ENCODE measurements at regions not wholly inside any gene's neighbourhood (a gene's known extent, or its start where the extent isn't known, plus 50 kb on each side); places are given as distances from the start of the nearest gene placed in this dataset.

GRCh38 chr2:125535089-125535488, 1120.9 kb upstream of the GYPC start:
- no peak for DNase-seq

- no peak for DNase-seq
Observed at GRCh38 chr2:125543968-125544514, 1111.9 kb upstream of the GYPC start.

DNA sequence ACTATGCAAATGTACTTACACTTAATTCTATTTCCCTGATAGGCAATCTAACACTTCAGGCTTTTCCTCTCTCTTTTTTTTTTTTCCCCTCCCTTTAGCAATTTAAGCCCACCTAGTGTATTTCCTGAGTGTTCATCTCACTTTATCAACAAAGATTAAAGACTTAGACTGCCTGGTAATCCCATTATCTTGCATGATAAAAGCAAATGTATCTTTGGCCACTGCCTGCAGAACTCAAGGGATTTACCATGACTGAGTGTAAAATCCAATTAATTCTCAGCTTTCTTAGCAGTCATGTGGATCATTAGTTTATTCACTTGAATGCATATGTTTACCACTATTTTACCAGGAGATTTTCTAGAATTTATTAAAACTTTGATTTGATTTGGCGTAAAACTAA, 1102.2 kb upstream of the GYPC start:
- no peak for DNase-seq

GRCh38 chr2:125554956-125555355, 1101.0 kb upstream of the GYPC start:
- no peak for DNase-seq

- no peak for DNase-seq
Observed at GRCh38 chr2:125559186-125559585, 1096.8 kb upstream of the GYPC start.

DNA sequence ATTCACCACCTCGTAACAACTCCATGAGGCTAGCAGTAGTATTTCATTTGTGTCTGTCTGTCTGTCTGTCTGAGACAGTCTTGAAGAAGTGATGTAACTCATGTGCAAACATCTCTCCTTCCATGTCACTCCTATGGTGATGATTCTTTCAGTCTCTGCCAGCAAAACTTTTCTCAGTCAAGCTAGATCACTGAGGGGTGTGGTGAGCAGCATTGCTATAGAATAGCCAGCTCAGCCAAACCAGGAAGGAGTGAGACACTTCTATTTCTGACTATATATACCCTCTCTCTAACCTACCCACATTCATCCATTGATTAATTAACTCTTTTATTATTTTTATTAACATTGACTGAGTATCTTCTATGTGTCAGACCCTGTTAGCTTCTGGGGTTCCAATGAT, 1095.1 kb upstream of the GYPC start:
- DNase-seq, result no peak

DNA sequence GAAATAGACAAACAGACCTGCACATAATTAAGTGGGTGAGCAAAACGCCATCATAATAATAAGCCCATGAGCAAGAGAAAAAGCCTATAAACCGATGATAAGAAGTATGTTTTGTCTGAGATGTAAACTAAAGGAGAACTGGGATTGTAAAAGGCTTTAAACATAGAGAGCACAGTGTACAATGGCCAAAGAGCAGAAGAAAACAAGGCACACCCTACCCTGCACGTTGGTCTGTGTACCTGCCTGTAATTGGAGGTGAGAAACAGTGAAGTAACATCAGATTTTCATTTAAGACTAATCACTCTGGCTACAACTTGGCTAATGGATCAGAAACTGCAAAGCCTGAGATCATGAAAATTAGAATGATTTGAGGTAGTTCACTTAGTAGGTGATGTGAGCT, 1094.7 kb upstream of the GYPC start:
- DNase-seq, result no peak

DNA sequence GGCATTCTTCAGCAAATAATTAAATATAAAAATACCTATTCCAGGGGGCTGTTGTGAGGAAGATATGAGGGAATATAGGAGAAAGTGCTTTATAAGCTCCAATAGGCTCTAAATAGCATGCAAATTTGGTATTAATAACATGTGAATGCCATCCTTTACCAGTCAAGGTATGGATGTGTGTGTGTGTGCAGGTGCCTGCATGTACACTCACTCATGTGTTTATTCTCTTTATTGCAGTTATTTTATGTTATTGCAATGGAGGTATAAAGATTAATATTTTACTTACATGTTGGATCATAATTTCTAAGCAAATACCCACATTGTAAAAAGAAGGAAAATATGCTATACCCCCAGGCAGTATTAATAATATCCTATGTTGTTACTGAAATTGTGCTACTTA, 1093.0 kb upstream of the GYPC start:
- DNase-seq, result no peak

- DNase-seq, result no peak
Observed at GRCh38 chr2:125564471-125564870, 1091.5 kb upstream of the GYPC start.

DNA sequence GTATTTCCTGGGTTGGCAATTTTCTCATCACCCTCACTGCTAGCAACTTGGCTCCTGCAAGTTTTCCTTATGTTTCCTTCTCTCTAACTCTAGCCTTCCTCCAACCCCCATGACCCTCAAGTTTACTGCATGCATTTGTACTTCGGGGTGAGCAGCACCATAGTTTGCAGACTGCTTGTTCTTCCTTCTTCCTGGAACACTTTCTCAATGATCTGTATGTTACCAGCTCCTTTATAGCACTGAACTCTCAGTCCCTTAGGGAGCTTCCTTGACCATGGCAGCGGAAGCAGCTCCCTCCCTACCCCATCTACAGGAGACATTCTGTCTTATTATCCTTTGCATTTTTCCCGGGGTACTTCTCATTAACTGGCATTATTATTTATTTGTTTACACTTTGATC, 1089.5 kb upstream of the GYPC start:
- no peak for DNase-seq

DNA sequence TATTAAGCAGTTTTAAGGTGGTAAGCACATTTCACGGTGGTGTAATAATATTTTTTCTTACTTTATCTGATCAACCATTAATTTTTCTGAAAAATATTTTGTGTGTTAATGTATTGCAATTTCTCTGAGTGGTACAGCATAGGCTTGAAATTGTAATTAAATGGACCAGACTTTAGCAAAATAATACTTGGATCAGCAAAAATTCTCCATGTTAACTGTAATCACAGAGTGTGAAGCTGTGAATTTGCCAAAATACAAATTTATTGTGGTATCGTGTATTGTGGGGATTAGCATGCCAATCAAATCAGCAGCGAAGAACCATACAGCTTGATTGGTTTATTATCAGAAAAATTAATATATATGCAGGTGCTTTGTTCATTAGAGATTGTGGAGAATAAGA, 1088.9 kb upstream of the GYPC start:
- DNase-seq, result no peak

- no peak for DNase-seq
Observed at GRCh38 chr2:125572660-125573059, 1083.3 kb upstream of the GYPC start.

- DNase-seq, result no peak
Observed at GRCh38 chr2:125573432-125573831, 1082.5 kb upstream of the GYPC start.

DNA sequence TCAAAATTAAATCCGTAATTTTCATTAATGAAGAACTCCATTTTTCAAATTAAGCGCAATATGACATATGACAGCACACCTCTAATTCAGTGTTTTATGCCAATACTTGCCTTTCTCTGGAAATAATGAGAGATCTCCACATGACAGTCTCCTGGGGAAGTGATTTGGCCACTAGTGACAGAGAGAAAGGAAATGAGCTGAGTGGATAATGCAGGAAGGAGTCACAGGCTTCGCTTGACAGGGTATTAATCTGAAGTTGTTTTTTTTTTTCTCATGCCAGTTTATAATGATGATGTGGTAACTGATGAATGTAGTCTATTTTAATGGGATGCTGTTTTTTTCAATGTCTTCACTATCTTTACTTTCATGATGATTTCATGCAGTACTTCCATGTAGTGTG, 1079.4 kb upstream of the GYPC start:
- DNase-seq, result no peak

DNA sequence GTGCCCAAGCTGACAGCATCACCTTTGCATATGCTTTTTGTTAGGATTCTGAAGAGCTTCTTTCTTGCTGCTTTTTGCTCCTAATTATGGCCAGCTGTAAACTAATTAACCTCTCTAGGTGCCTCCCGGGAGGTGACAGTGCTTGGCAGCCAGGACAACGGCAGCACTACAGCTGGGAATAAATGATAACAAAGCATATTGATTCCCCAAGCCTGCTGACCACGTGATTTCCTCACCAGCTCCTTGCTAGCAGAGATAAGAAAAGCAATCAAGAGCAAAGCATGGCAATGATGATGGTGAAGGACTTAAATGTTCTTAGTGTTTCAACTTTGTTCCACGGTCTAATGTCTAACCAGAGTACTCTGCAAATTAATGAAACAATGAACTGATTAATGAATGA, 1074.4 kb upstream of the GYPC start:
- no peak for DNase-seq

- DNase-seq, result no peak
Observed at GRCh38 chr2:125582516-125582915, 1073.4 kb upstream of the GYPC start.

DNA sequence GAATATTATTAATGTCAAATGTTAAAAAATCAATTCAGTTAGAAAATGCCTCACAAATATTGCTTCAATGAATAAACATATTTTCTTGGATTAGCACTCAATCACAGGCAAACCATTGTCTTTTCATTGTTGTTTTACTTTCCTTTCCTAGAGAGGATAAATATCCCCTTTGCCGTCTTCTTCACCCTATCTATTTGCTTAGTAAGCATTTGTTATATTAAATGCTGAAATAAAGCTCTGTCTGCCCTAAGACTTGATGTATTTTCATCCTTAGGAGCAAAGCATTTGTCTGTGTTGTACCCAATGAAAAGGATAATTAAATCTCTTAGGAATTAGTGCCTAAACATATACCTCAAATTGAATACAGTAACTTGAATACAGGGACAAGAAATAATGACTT, 1071.2 kb upstream of the GYPC start:
- DNase-seq, result no peak

DNA sequence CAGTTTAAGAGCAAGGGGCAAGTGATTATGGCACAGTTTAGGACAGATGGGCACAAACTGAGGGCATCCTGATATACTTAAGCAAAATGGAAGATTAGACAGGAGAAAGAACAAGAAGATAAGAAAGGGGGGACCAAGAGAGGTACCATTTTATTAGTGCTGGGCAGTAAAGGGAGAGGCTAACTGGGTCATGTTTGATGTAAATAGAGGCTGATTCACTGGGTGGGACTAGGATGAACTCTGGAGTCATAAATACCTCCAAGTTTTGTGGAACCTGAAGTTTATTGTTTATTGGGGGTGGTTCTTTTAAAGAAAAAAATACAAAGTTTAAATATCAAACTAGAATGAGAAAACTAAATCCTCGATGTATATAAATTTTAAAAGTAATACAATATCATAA, 1067.2 kb upstream of the GYPC start:
- no peak for DNase-seq

- DNase-seq, result no peak
Observed at GRCh38 chr2:125591954-125592353, 1064.0 kb upstream of the GYPC start.

- no peak for DNase-seq
Observed at GRCh38 chr2:125593036-125593435, 1062.9 kb upstream of the GYPC start.

- no peak for DNase-seq
Observed at GRCh38 chr2:125596612-125597011, 1059.3 kb upstream of the GYPC start.

- DNase-seq, result no peak
Observed at GRCh38 chr2:125615438-125615837, 1040.5 kb upstream of the GYPC start.

DNA sequence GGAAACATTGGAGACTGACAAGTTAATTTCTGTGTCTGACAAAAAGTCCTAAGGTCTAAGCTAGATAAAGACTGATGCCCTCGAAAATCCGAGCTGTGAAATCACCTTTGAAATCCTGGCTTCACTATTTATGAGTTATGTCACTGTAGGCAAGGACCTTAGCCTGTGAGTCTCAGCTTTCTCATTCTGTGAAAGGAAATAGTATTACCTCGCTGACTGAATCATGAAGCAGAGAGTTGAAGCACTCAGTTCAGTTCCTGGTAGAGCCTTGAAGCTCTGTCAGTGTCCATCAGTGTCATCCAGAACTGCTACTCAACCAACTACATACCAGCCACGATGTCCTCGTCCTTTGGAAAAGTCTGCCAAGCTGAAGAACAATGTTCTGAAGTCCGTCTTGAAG, 1025.6 kb upstream of the GYPC start:
- no peak for DNase-seq

- no peak for DNase-seq
Observed at GRCh38 chr2:125634662-125635061, 1021.3 kb upstream of the GYPC start.

DNA sequence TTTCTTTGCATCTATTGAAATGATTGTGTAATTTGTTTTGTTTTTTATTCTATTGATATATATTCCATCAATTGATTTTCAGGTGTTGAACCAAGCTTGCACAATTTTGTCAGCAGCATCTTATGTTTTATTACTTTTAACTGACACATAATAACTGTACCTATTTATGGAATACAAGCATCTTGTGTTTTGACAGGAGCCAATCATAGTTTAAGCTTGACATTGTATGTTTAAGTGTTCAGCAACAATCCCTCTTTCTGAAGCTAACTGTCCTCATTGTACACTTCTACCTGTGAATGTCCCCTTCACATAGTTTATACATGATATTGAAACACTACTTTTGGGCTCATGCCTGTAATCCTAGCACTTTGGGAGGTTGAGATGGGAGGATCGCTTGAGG, 1017.6 kb upstream of the GYPC start:
- DNase-seq, result no peak

DNA sequence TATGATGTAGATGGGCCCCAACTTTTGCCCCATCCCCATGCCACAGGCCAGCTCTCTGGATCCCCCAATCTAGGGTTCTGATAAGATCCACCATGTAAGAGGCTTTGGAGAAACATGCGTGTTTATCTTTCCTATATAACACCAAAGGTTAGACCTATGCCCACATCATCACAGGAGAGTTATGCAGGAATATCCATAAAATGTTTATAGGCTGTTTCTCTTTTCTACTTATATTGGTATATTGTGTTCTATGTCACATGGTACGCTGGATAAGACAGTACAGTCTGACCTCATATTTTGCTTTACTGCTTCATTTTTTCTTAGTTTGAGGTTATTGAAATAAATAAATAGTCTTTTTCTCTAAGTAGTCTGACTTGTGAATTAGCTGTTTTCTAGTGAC, 1013.9 kb upstream of the GYPC start:
- DNase-seq, result no peak

Data from activated CD4-positive, CD25-positive, alpha-beta regulatory T cell (primary cell).